GM12878 (cell line): ENCODE measurements at regions not wholly inside any gene's neighbourhood (a gene's known extent, or its start where the extent isn't known, plus 50 kb on each side); places are given as distances from the start of the nearest gene placed in this dataset.

Experiments
- ATAC-seq: fragments of 200-7000 bp; cut with Tn5 transposase; 3 replicates; pipeline ENCODE4 v1.9.1; 2020; ENCODE audit warnings: mild to moderate bottlenecking, moderate library complexity
- BruUV-seq: library from RNA; stranded (reverse); fragments of 400-500 nt; replicated peaks from 2 replicates; lab custom pipeline; 2021; lab: Mats Ljungman, UMichigan
- CTCF ChIA-PET: fragments of 300-600 bp; sonication (Branson Sonifier 250); formaldehyde crosslinking; extraction: SDS; loops from one replicate; lab custom pipeline; 2021; ENCODE audit warnings: inconsistent platforms; lab: Yijun Ruan, JAX
- POLR2A ChIA-PET: fragments of 350-600 bp; formaldehyde crosslinking; extraction: SDS; loops from one replicate; lab custom pipeline; 2021; ENCODE audit warnings: inconsistent platforms; lab: Charles Lee
- RAD21 ChIA-PET: fragments of 300-600 bp; sonication (Branson Sonifier 250); formaldehyde crosslinking; loops from one replicate; lab custom pipeline; 2023; ENCODE audit warnings: antibody characterized with exemption; ENCODE audit not compliant: unreplicated experiment; lab: Charles Lee
- SMC1A ChIA-PET: fragments of 300-600 bp; sonication (Branson Sonifier 250); formaldehyde crosslinking; loops from one replicate; lab custom pipeline; 2023; ENCODE audit not compliant: unreplicated experiment, uncharacterized antibody; lab: Charles Lee
- DNase-seq: peaks from one replicate; pipeline ENCODE4 v3.0.0-alpha.2; 2011; ENCODE audit warnings: low read depth, low spot score
- FAIRE-seq: peaks from 3 replicates; lab custom pipeline; 2011; peaks lifted over from hg19 to GRCh38; lab: Jason Lieb, UNC
- H2AFZ ChIP-seq: 2 replicates; pipeline ENCODE4 v1.6.0; 2011; ENCODE audit warnings: low read depth, low read length, control low read depth; ENCODE audit not compliant: control insufficient read depth
- H3K27ac ChIP-seq: 2 replicates; pipeline ENCODE4 v1.5.1; 2011; ENCODE audit warnings: control low read depth; ENCODE audit not compliant: control insufficient read depth, insufficient read depth
- H3K27me3 ChIP-seq, 2 experiments: replicated peaks in 1 of 2; 2 replicates each; pipeline versions ENCODE4 v1.6.0 to v1.6.1; 2011; ENCODE audit warnings: low read length in 1 of 2; ENCODE audit not compliant: control insufficient read depth in 2 of 2, insufficient read depth in 2 of 2
- H3K36me3 ChIP-seq, 2 experiments: 2 replicates each; pipeline ENCODE4 v1.5.1; 2011; ENCODE audit warnings: low read length in 1 of 2; ENCODE audit not compliant: control insufficient read depth in 2 of 2, insufficient read depth in 2 of 2
- H3K4me1 ChIP-seq: 2 replicates; pipeline ENCODE4 v1.6.1; 2011; ENCODE audit warnings: mild to moderate bottlenecking, low read length, moderate library complexity, mixed read lengths; ENCODE audit not compliant: control insufficient read depth, insufficient read depth
- H3K4me2 ChIP-seq: 2 replicates; pipeline ENCODE4 v1.6.0; 2011; ENCODE audit warnings: control low read depth; ENCODE audit not compliant: control insufficient read depth, insufficient read depth
- H3K4me3 ChIP-seq: fragments of 200-600 bp; sonication (generic); 2 replicates; pipeline ENCODE4 v1.5.1; 2016
- H3K79me2 ChIP-seq: 2 replicates; pipeline ENCODE4 v1.6.0; 2011; ENCODE audit warnings: low read length; ENCODE audit not compliant: control insufficient read depth, insufficient read depth
- H3K9ac ChIP-seq: 2 replicates; pipeline ENCODE4 v1.8.0; 2011; ENCODE audit warnings: low read length, control low read depth, mixed read lengths; ENCODE audit not compliant: control insufficient read depth, insufficient read depth
- H3K9me3 ChIP-seq: replicated peaks from 3 replicates; pipeline ENCODE4 v1.5.1; 2011; ENCODE audit warnings: mild to moderate bottlenecking, low read length; ENCODE audit not compliant: control insufficient read depth, insufficient read depth
- H4K20me1 ChIP-seq: 2 replicates; pipeline ENCODE4 v1.6.0; 2011; ENCODE audit not compliant: control insufficient read depth, insufficient read depth
- BACH1 ChIP-seq: fragments of 450-650 bp; IDR thresholded peaks from 2 replicates; pipeline ENCODE4 v1.6.1; 2017; ENCODE audit warnings: mild to moderate bottlenecking, borderline replicate concordance
- CHD2 ChIP-seq: IDR thresholded peaks from 2 replicates; pipeline ENCODE4 v1.6.1; 2011; ENCODE audit warnings: low read depth, low read length, improper control_type of control experiment, borderline replicate concordance
- ETV6 ChIP-seq, 2 experiments: fragments of 450-650 bp in 1 of 2; IDR thresholded peaks in 1 of 2; conservative IDR thresholded peaks in 1 of 2; 2 replicates each; pipeline ENCODE4 v1.6.1; 2014; ENCODE audit warnings: antibody characterized with exemption in 1 of 2, borderline replicate concordance in 1 of 2, low read depth in 1 of 2, mild to moderate bottlenecking in 1 of 2, moderate library complexity in 1 of 2
- HCFC1 ChIP-seq: fragments of 150-350 bp; IDR thresholded peaks from 2 replicates; pipeline ENCODE4 v1.6.1; 2014; ENCODE audit warnings: low read length
- MAX ChIP-seq: IDR thresholded peaks from 2 replicates; pipeline ENCODE4 v1.6.1; 2012; ENCODE audit warnings: low read depth, low read length, improper control_type of control experiment
- MTA2 ChIP-seq: fragments of 450-650 bp; IDR thresholded peaks from 2 replicates; pipeline ENCODE4 v1.6.1; 2016; ENCODE audit warnings: low read depth, mild to moderate bottlenecking, moderate library complexity
- RAD51 ChIP-seq: fragments of 450-650 bp; IDR thresholded peaks from 2 replicates; pipeline ENCODE4 v1.6.1; 2016; ENCODE audit warnings: moderate library complexity, mild to moderate bottlenecking, inconsistent platforms
- TBL1XR1 ChIP-seq: IDR thresholded peaks from 2 replicates; pipeline ENCODE4 v1.6.1; 2012; ENCODE audit warnings: low read depth, low read length, improper control_type of control experiment
- TCF12 ChIP-seq: IDR thresholded peaks from 2 replicates; pipeline ENCODE4 v1.6.1; 2011; ENCODE audit warnings: low read depth, mild to moderate bottlenecking, low read length
- TCF7 ChIP-seq: IDR thresholded peaks from 2 replicates; pipeline ENCODE4 v1.6.1; 2014; ENCODE audit warnings: antibody characterized with exemption, borderline replicate concordance
- ZBED1 ChIP-seq: IDR thresholded peaks from 2 replicates; pipeline ENCODE4 v1.6.1; 2016; ENCODE audit warnings: borderline replicate concordance
- ZNF274 ChIP-seq: IDR thresholded peaks from one replicate; pipeline ENCODE4 v1.8.0; 2011; ENCODE audit not compliant: insufficient read length, insufficient read depth
- WGBS: methylation state at CpG from one replicate; pipeline ENCODE4 v1.1.6; 2016; ENCODE audit warnings: low lambda C conversion rate; ENCODE audit not compliant: insufficient replicate concordance, insufficient coverage; ENCODE audit errors: missing lambda C conversion rate; 5-methylcytosine and 5-hydroxymethylcytosine counted together
- in situ Hi-C: fragments of 300-500 bp; cut with MboI; formaldehyde crosslinking; loops from 9 replicates; pipeline ENCODE4 v1.14.3; 2018; ENCODE audit warnings: mixed read lengths
- intact Hi-C: fragments of 100-400 bp; cut with micrococcal nuclease; formaldehyde crosslinking; loops from one replicate; pipeline ENCODE4 v1.14.2; 2022; ENCODE audit not compliant: unreplicated experiment

GRCh38 chr6:54706844-54707605 lies 139.5 kb upstream of the FAM83B start (continued):
- TF ChIP-seq RAD51: no peak
- TF ChIP-seq MTA2: no peak
- no peak for TF ChIP-seq MAX
- no peak for TF ChIP-seq BACH1
- TF ChIP-seq ZNF274: no peak
- no peak for TF ChIP-seq TCF7
- TF ChIP-seq CHD2: no peak
- TF ChIP-seq, all 136 proteins: peak for 0

- TF ChIP-seq HCFC1 (no peak), ZBED1 (no peak), TBL1XR1 (no peak), ETV6 (conservative IDR thresholded peaks at IDR 0.05 in 1 of 2, IDR thresholded peaks at IDR 0.05 in 1 of 2; ENCODE audit: borderline replicate concordance in 1 of 2, low read depth in 1 of 2) (no peak), TCF12 (no peak)
- POLR2A ChIA-PET: no interaction called here
- Histone ChIP-seq H3K9ac (no peak overlapping the region), H3K36me3 (no peaks in the 10 kb centered on the region), H3K4me2 (no peak overlapping the region), H3K9me3 (no peaks in the 10 kb centered on the region), H3K79me2 (no peaks in the 10 kb centered on the region), H3K4me1 (no peaks in the 10 kb centered on the region), H3K27ac (no peak overlapping the region), H2AFZ (no peak overlapping the region), H3K27me3 (no peaks in the 10 kb centered on the region), H3K4me3 (no peak overlapping the region), H4K20me1 (no peaks in the 10 kb centered on the region)
- DNase-seq: no peak
- ATAC-seq: no peak
- in situ Hi-C loops: no loop called here
- no TSS peak for BruUV-seq
- CTCF ChIA-PET: interaction anchor here (0.8 to 17.4 kb wide), 2 partner anchors 8 to 13 kb away, joined by 4 to 183 read pairs; no protein-coding TSS in a partner anchor
- SMC1A ChIA-PET: interaction anchor here (1.1 kb wide), 1 partner anchor 10 kb away, joined by 3 read pairs; no protein-coding TSS in a partner anchor
- RAD21 ChIA-PET: no interaction called here
- WGBS: 3% methylated on average over 2 of the region's 2 CpGs
- FAIRE-seq: no peak
- intact Hi-C loops: no loop called here
Observed at GRCh38 chr6:54710456-54710855, 136.1 kb upstream of the FAM83B start.
